ENCODE measurements at regions not wholly inside any gene's neighbourhood (a gene's known extent, or its start where the extent isn't known, plus 50 kb on each side); places are given as distances from the start of the nearest gene placed in this dataset.
"Not testable (repeated sequence)": the region's sequence is repeated elsewhere in the genome, so short reads cannot be mapped to it uniquely, and the experiment has no call there.

DNA sequence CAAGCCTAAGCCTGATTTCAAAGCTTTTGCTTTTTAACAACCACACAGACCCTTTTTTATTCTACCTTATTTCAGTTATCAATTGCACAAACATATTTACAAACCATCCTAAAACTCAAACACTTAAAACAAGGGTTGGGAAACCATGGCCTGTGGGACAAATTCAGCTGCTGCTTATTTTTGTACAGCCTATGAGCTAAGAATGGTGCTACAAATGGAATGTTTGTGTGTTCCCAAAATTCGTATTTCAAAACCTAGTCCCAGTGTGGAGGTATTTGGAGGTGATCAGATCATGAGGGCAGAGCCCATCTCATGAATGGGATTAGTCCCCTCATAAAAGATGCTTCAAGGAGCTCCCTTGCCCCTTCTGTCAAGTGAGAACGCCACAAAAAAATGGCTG is 51.1 kb upstream of the MTLN start:
- TF ChIP-seq, protein P1, sequence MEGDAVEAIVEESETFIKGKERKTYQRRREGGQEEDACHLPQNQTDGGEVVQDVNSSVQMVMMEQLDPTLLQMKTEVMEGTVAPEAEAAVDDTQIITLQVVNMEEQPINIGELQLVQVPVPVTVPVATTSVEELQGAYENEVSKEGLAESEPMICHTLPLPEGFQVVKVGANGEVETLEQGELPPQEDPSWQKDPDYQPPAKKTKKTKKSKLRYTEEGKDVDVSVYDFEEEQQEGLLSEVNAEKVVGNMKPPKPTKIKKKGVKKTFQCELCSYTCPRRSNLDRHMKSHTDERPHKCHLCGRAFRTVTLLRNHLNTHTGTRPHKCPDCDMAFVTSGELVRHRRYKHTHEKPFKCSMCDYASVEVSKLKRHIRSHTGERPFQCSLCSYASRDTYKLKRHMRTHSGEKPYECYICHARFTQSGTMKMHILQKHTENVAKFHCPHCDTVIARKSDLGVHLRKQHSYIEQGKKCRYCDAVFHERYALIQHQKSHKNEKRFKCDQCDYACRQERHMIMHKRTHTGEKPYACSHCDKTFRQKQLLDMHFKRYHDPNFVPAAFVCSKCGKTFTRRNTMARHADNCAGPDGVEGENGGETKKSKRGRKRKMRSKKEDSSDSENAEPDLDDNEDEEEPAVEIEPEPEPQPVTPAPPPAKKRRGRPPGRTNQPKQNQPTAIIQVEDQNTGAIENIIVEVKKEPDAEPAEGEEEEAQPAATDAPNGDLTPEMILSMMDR (IDR thresholded peaks at IDR 0.05): not testable (repeated sequence)
- not testable (repeated sequence) for TF ChIP-seq POLR2A (IDR thresholded peaks at IDR 0.05)
